ENCODE measurements at regions not wholly inside any gene's neighbourhood (a gene's known extent, or its start where the extent isn't known, plus 50 kb on each side); places are given as distances from the start of the nearest gene placed in this dataset.
A peak's percentile ranks its signal among the peaks of the same experiment; 100 is the strongest.

DNA sequence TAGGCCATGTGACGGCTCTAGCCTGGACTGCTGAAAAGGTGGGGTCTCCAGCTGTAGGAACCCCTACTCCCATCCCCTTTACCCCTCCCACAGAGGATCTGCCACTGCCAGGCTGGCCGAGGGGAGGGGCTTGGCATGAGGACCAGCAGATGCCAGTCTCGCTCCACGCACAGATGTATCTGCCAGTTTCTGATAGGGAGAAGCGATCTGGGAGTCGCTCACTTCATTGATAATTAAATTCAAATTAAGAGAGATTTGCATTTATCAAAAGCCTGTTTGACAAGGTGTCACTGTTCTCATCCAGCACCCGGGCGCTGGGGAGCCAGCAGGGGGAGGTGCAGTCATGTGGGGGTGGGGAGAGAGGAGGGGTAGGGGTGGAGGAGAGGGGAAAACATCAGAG lies 217.6 kb upstream of the MYL2 start (continued):
- TF ChIP-seq, protein P1, sequence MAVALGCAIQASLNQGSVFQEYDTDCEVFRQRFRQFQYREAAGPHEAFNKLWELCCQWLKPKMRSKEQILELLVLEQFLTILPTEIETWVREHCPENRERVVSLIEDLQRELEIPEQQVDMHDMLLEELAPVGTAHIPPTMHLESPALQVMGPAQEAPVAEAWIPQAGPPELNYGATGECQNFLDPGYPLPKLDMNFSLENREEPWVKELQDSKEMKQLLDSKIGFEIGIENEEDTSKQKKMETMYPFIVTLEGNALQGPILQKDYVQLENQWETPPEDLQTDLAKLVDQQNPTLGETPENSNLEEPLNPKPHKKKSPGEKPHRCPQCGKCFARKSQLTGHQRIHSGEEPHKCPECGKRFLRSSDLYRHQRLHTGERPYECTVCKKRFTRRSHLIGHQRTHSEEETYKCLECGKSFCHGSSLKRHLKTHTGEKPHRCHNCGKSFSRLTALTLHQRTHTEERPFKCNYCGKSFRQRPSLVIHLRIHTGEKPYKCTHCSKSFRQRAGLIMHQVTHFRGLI (tag by site-specific recombination; IDR thresholded peaks at IDR 0.05): no peak
- TF ChIP-seq ZSCAN30 (tag by site-specific recombination; IDR thresholded peaks at IDR 0.05): no peak
- no peak for TF ChIP-seq ZNF624 (tag by site-specific recombination; IDR thresholded peaks at IDR 0.05)
- TF ChIP-seq YY1 (tag by site-specific recombination; IDR thresholded peaks at IDR 0.05): no peak
- TF ChIP-seq ZBTB8A (tag by site-specific recombination; IDR thresholded peaks at IDR 0.05): no peak
- TF ChIP-seq ZNF311 (tag by site-specific recombination; IDR thresholded peaks at IDR 0.05; ENCODE audit: borderline replicate concordance): no peak
- TF ChIP-seq ZNF792 (tag by site-specific recombination; IDR thresholded peaks at IDR 0.05): no peak
- no peak for TF ChIP-seq GLI4 (tag by site-specific recombination; IDR thresholded peaks at IDR 0.05)

DNA sequence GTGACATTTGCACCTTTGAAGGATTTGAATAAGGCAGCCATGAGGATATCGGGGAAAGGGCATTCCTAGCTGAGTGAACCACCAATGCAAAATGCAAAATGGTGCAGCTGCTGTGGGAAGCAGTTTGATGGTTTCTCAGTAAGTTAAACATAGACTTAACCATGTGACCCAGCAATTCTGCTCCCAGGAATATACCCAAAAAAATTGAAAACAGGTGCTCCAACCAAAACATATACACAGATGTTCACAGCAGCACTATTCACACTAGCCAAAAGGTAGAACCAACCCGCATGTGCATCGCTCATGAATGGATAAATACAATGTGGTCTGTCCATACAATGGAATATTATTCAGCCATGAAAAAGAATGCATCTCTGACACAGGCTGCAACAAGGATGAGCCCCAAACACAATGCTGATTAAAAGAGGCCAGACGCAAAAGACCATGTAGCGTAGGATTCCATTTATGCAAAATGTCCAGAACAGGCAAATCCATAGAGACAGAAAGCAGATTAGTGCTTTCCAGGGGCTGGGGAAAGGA lies 215.0 kb upstream of the MYL2 start:
- TF ChIP-seq ZNF140 (tag by site-specific recombination; IDR thresholded peaks at IDR 0.05) (peak; percentile 90), ZNF510 (tag by site-specific recombination; IDR thresholded peaks at IDR 0.05; ENCODE audit: insufficient replicate concordance) (no peak), ZNF146 (tag by site-specific recombination; IDR thresholded peaks at IDR 0.05) (peak; percentile 86), ZNF76 (tag by site-specific recombination; IDR thresholded peaks at IDR 0.05; ENCODE audit: borderline replicate concordance, low read depth) (no peak), ZNF558 (tag by site-specific recombination; IDR thresholded peaks at IDR 0.05) (no peak)
- TF ChIP-seq, protein P2, sequence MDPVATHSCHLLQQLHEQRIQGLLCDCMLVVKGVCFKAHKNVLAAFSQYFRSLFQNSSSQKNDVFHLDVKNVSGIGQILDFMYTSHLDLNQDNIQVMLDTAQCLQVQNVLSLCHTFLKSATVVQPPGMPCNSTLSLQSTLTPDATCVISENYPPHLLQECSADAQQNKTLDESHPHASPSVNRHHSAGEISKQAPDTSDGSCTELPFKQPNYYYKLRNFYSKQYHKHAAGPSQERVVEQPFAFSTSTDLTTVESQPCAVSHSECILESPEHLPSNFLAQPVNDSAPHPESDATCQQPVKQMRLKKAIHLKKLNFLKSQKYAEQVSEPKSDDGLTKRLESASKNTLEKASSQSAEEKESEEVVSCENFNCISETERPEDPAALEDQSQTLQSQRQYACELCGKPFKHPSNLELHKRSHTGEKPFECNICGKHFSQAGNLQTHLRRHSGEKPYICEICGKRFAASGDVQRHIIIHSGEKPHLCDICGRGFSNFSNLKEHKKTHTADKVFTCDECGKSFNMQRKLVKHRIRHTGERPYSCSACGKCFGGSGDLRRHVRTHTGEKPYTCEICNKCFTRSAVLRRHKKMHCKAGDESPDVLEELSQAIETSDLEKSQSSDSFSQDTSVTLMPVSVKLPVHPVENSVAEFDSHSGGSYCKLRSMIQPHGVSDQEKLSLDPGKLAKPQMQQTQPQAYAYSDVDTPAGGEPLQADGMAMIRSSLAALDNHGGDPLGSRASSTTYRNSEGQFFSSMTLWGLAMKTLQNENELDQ (tag by site-specific recombination; IDR thresholded peaks at IDR 0.05; ENCODE audit: low read depth): no peak
- POLR2A ChIA-PET: no interaction called here

DNA sequence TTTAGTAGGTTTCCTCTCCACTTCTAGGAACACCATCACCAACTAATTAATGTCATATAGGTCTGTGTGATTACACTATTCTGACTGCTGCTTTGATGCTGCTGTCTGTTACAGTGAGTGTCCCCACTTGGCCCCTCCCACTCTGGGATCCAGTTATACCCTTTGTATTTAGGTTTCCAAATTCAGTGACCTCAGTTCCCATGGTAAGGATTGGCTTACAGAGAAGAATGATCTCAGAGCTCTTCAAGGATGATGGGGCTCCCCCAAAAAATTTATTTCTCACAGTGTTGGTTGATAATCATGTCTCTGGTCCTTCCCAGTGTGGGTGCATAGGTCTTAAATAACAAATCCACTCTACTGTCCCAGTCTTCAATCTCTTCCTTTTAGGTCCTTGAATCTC lies 210.0 kb upstream of the MYL2 start:
- H3K4me1 ChIP-seq (ENCODE audit: control insufficient read depth, insufficient read depth, low read length): 0 out of 2 replicates have a peak, but pooled peaks cover 2% of the 10 kb centered on the region
- H3K9me3 ChIP-seq (ENCODE audit: control insufficient read depth, insufficient read depth, low read depth, low read length): no peaks in the 10 kb centered on the region; the same call in 1 of the 2 replicates
- ChIA-PET CTCF (interaction anchor here (0.6 kb wide), 1 partner anchor 283 kb away, joined by 3 read pairs; no protein-coding TSS in a partner anchor), POLR2A (no interaction called here)
- H3K4me3 ChIP-seq (ENCODE audit: low read depth, low read length): no peak overlapping the region
- no peak overlapping the region for H3K27ac ChIP-seq (ENCODE audit: extremely low read depth, low read depth, low read length)
- H3K36me3 ChIP-seq (ENCODE audit: control insufficient read depth in 2 of 2, insufficient read depth in 1 of 2, low read length in 2 of 2): no peaks in the 10 kb centered on the region
- TF ChIP-seq ZBTB8A (tag by site-specific recombination; IDR thresholded peaks at IDR 0.05) (no peak), ZBTB48 (tag by site-specific recombination; IDR thresholded peaks at IDR 0.05) (no peak), ZNF548 (tag by site-specific recombination; IDR thresholded peaks at IDR 0.05) (no peak), YY1 (tag by site-specific recombination; IDR thresholded peaks at IDR 0.05) (no peak), ZNF292 (tag by site-specific recombination; IDR thresholded peaks at IDR 0.05; ENCODE audit: borderline replicate concordance, low read depth) (no peak), ZFP41 (tag by site-specific recombination; IDR thresholded peaks at IDR 0.05; ENCODE audit: borderline replicate concordance) (no peak), ZNF112 (tag by site-specific recombination; IDR thresholded peaks at IDR 0.05) (no peak), ZNF133 (tag by site-specific recombination; IDR thresholded peaks at IDR 0.05) (no peak), ZNF626 (tag by site-specific recombination; IDR thresholded peaks at IDR 0.05) (no peak)
- TF ChIP-seq, protein P3, sequence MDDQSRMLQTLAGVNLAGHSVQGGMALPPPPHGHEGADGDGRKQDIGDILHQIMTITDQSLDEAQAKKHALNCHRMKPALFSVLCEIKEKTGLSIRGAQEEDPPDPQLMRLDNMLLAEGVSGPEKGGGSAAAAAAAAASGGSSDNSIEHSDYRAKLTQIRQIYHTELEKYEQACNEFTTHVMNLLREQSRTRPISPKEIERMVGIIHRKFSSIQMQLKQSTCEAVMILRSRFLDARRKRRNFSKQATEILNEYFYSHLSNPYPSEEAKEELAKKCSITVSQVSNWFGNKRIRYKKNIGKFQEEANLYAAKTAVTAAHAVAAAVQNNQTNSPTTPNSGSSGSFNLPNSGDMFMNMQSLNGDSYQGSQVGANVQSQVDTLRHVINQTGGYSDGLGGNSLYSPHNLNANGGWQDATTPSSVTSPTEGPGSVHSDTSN (CRISPR knock-in tag; IDR thresholded peaks at IDR 0.05): no peak
- TF ChIP-seq, protein P4, sequence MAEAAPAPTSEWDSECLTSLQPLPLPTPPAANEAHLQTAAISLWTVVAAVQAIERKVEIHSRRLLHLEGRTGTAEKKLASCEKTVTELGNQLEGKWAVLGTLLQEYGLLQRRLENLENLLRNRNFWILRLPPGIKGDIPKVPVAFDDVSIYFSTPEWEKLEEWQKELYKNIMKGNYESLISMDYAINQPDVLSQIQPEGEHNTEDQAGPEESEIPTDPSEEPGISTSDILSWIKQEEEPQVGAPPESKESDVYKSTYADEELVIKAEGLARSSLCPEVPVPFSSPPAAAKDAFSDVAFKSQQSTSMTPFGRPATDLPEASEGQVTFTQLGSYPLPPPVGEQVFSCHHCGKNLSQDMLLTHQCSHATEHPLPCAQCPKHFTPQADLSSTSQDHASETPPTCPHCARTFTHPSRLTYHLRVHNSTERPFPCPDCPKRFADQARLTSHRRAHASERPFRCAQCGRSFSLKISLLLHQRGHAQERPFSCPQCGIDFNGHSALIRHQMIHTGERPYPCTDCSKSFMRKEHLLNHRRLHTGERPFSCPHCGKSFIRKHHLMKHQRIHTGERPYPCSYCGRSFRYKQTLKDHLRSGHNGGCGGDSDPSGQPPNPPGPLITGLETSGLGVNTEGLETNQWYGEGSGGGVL (tag by site-specific recombination; IDR thresholded peaks at IDR 0.05): no peak
- TF ChIP-seq, protein P5, sequence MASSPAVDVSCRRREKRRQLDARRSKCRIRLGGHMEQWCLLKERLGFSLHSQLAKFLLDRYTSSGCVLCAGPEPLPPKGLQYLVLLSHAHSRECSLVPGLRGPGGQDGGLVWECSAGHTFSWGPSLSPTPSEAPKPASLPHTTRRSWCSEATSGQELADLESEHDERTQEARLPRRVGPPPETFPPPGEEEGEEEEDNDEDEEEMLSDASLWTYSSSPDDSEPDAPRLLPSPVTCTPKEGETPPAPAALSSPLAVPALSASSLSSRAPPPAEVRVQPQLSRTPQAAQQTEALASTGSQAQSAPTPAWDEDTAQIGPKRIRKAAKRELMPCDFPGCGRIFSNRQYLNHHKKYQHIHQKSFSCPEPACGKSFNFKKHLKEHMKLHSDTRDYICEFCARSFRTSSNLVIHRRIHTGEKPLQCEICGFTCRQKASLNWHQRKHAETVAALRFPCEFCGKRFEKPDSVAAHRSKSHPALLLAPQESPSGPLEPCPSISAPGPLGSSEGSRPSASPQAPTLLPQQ (tag by site-specific recombination; IDR thresholded peaks at IDR 0.05): no peak

More for the DNA sequence above, 215.0 kb upstream of the MYL2 start:
- Histone ChIP-seq H3K9me3 (ENCODE audit: control insufficient read depth, insufficient read depth, low read depth, low read length) (no peaks in the 10 kb centered on the region; the same call in 1 of the 2 replicates), H3K4me1 (ENCODE audit: control insufficient read depth, insufficient read depth, low read length) (no peaks in the 10 kb centered on the region), H3K4me3 (ENCODE audit: low read depth, low read length) (no peak overlapping the region), H3K27ac (ENCODE audit: extremely low read depth, low read depth, low read length) (no peak overlapping the region), H3K36me3 (ENCODE audit: control insufficient read depth in 2 of 2, insufficient read depth in 1 of 2, low read length in 2 of 2) (no peaks in the 10 kb centered on the region)
- CTCF ChIA-PET: no interaction called here

Measured in HEK293 (cell line).